GM21723 (cell line): ENCODE measurements at regions not wholly inside any gene's neighbourhood (a gene's known extent, or its start where the extent isn't known, plus 50 kb on each side); places are given as distances from the start of the nearest gene placed in this dataset.

Experiments
- ATAC-seq: cut with Tn5 transposase; IDR thresholded peaks from one replicate; pipeline ENCODE4 v1.9.1; 2021; ENCODE audit warnings: mild to moderate bottlenecking, moderate library complexity; ENCODE audit not compliant: unreplicated experiment

- ATAC-seq = no peak
These were observed 197.6 kb upstream of the PMEPA1 start for GRCh38 chr20:57907131-57908000.

- no peak for ATAC-seq
These were observed 195.6 kb upstream of the PMEPA1 start for GRCh38 chr20:57905448-57905847.

- ATAC-seq = no peak
These were observed 194.7 kb upstream of the PMEPA1 start for GRCh38 chr20:57904314-57905105.

GRCh38 chr20:57902473-57902872, 192.7 kb upstream of the PMEPA1 start:
- ATAC-seq = peak; percentile 56

GRCh38 chr20:57901526-57901925, 191.7 kb upstream of the PMEPA1 start:
- no peak for ATAC-seq

- ATAC-seq = no peak
These were observed 190.6 kb upstream of the PMEPA1 start for GRCh38 chr20:57900226-57900905.

- no peak for ATAC-seq
These were observed 189.7 kb upstream of the PMEPA1 start for GRCh38 chr20:57899554-57899953.

- no peak for ATAC-seq
These were observed 188.5 kb upstream of the PMEPA1 start for GRCh38 chr20:57898332-57898731.

- ATAC-seq = no peak
These were observed 188.1 kb upstream of the PMEPA1 start for GRCh38 chr20:57897891-57898290.

GRCh38 chr20:57897156-57897874, 187.5 kb upstream of the PMEPA1 start:
- no peak for ATAC-seq

- no peak for ATAC-seq
These were observed 186.7 kb upstream of the PMEPA1 start for GRCh38 chr20:57896563-57896962.

- ATAC-seq = no peak
These were observed 186.2 kb upstream of the PMEPA1 start for GRCh38 chr20:57896017-57896416.

GRCh38 chr20:57895161-57895855, 185.5 kb upstream of the PMEPA1 start:
- no peak for ATAC-seq

GRCh38 chr20:57894522-57894921, 184.7 kb upstream of the PMEPA1 start:
- no peak for ATAC-seq

- ATAC-seq = no peak
These were observed 184.3 kb upstream of the PMEPA1 start for GRCh38 chr20:57894096-57894495.

GRCh38 chr20:57893366-57893999, 183.7 kb upstream of the PMEPA1 start:
- ATAC-seq = no peak

GRCh38 chr20:57892471-57892870, 182.7 kb upstream of the PMEPA1 start:
- no peak for ATAC-seq

- ATAC-seq = no peak
These were observed 181.2 kb upstream of the PMEPA1 start for GRCh38 chr20:57891014-57891413.

GRCh38 chr20:57890202-57890800, 180.5 kb upstream of the PMEPA1 start:
- ATAC-seq = no peak
